ENCODE measurements at regions not wholly inside any gene's neighbourhood (a gene's known extent, or its start where the extent isn't known, plus 50 kb on each side); places are given as distances from the start of the nearest gene placed in this dataset.

GRCh38 chr13:78845656-78846365 is 186.9 kb upstream of the OBI1 start:
- TF ChIP-seq CTCF (IDR thresholded peaks at IDR 0.05) (no peak), CHD2 (IDR thresholded peaks at IDR 0.05; ENCODE audit: low read length, partially characterized antibody) (no peak), POLR2A (IDR thresholded peaks at IDR 0.05; ENCODE audit: low read length) (no peak), RFX5 (IDR thresholded peaks at IDR 0.05) (no peak), JUN (IDR thresholded peaks at IDR 0.05) (no peak), SMC3 (IDR thresholded peaks at IDR 0.05) (no peak), HOXB13 (CRISPR knock-in tag; IDR thresholded peaks at IDR 0.05; ENCODE audit: low read depth) (no peak), REST (IDR thresholded peaks at IDR 0.05) (no peak), CEBPB (IDR thresholded peaks at IDR 0.05) (no peak), BCL3 (IDR thresholded peaks at IDR 0.05) (no peak)

All from A549 (cell line).